Uterus (tissue), 3 donors: ENCODE measurements at regions not wholly inside any gene's neighbourhood (a gene's known extent, or its start where the extent isn't known, plus 50 kb on each side); places are given as distances from the start of the nearest gene placed in this dataset.
"Not testable (repeated sequence)": the region's sequence is repeated elsewhere in the genome, so short reads cannot be mapped to it uniquely, and the experiment has no call there.

ENCODE experiments used
- DNase-seq, 2 donors: peaks; one replicate each; pipeline ENCODE4 v3.0.0-alpha.2; 2019 to 2020
- H3K27ac ChIP-seq, 2 donors: fragments of 200-600 bp; sonication (generic); 1 replicate in 1 of 2; 2 replicates in 1 of 2; pipeline ENCODE4 v1.5.1; 2016 to 2018
- H3K27me3 ChIP-seq, 2 donors: fragments of 200-600 bp; sonication (generic); one replicate each; pipeline ENCODE4 v1.5.1; 2018 to 2019; ENCODE audit warnings: control low read depth in 1 of 2
- H3K36me3 ChIP-seq, 2 donors: fragments of 200-600 bp; sonication (generic); one replicate each; pipeline ENCODE4 v1.5.1; 2019; ENCODE audit warnings: control low read depth in 1 of 2
- H3K4me1 ChIP-seq, 2 donors: fragments of 200-600 bp; sonication (generic); one replicate each; pipeline ENCODE4 v1.5.1; 2018 to 2019; ENCODE audit warnings: control low read depth in 1 of 2
- H3K4me3 ChIP-seq, 2 donors: fragments of 200-600 bp; sonication (generic); 1 replicate in 1 of 2; 2 replicates in 1 of 2; pipeline ENCODE4 v1.5.1; 2018 to 2019; ENCODE audit warnings: mild to moderate bottlenecking in 1 of 2
- H3K9me3 ChIP-seq, 2 donors: fragments of 200-600 bp; sonication (generic); one replicate each; pipeline ENCODE4 v1.5.1; 2019; ENCODE audit warnings: control low read depth in 1 of 2
- POLR2A ChIP-seq, 2 donors: fragments of 450-650 bp; IDR thresholded peaks; one replicate each; pipeline ENCODE4 v1.6.1; 2016; ENCODE audit warnings: antibody characterized with exemption in 2 of 2, mild to moderate bottlenecking in 1 of 2, moderate library complexity in 1 of 2
- intact Hi-C: fragments of 100-400 bp; cut with DNase I; formaldehyde crosslinking; loops from one replicate; pipeline ENCODE4 v1.15.1; 2023; ENCODE audit warnings: low total_unique reads
- TF ChIP-seq, protein P1 (sequence below), 4 experiments: fragments of 200-600 bp in 2 of 4; fragments of 450-650 bp in 2 of 4; sonication (generic) in 2 of 4; IDR thresholded peaks; one replicate each; pipeline ENCODE4 v1.5.1; 2016 to 2019; ENCODE audit warnings: antibody characterized with exemption in 4 of 4, mild to moderate bottlenecking in 2 of 4, moderate library complexity in 1 of 4
- donor health status: DM: yes; HTN: yes; CAD: no.

DNA sequence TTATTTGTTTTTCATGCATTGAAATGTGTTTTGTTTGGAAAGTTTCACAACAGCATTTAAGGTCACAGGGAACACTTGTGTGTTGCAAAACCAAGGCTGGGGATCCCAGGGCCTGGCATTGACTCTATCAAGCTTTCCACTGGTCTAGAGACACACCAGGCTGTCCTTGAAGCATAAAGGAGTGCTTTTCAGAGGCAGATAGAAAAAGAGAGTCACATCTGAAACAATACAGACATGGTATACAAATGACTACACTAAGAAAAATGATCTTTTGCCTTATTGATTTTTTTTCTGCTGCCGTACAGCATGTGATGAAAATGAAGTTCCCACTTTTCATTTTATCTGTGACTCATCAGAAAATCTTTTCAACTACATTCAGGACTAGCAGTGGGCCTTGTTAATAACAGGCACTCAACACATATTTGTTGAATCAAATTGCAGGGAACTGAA is 61.9 kb upstream of the ZCCHC2 start:
- intact Hi-C loops: no loop called here

GRCh38 chr18:62461591-62461990 is 61.2 kb upstream of the ZCCHC2 start:
- no peaks in the 10 kb centered on the region for H3K36me3 ChIP-seq
- TF ChIP-seq POLR2A (IDR thresholded peaks at IDR 0.05): no peak
- TF ChIP-seq, protein P1, sequence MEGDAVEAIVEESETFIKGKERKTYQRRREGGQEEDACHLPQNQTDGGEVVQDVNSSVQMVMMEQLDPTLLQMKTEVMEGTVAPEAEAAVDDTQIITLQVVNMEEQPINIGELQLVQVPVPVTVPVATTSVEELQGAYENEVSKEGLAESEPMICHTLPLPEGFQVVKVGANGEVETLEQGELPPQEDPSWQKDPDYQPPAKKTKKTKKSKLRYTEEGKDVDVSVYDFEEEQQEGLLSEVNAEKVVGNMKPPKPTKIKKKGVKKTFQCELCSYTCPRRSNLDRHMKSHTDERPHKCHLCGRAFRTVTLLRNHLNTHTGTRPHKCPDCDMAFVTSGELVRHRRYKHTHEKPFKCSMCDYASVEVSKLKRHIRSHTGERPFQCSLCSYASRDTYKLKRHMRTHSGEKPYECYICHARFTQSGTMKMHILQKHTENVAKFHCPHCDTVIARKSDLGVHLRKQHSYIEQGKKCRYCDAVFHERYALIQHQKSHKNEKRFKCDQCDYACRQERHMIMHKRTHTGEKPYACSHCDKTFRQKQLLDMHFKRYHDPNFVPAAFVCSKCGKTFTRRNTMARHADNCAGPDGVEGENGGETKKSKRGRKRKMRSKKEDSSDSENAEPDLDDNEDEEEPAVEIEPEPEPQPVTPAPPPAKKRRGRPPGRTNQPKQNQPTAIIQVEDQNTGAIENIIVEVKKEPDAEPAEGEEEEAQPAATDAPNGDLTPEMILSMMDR (IDR thresholded peaks at IDR 0.05): no peak
- no peak overlapping the region for H3K4me3 ChIP-seq
- no peak for DNase-seq
- intact Hi-C loops: no loop called here
- no peaks in the 10 kb centered on the region for H3K9me3 ChIP-seq
- no peaks in the 10 kb centered on the region for H3K4me1 ChIP-seq
- H3K27ac ChIP-seq: no peak overlapping the region
- H3K27me3 ChIP-seq: no peaks in the 10 kb centered on the region

More for the DNA sequence above, 61.9 kb upstream of the ZCCHC2 start:
- Histone ChIP-seq H3K4me3 (no peak overlapping the region), H3K27me3 (no peaks in the 10 kb centered on the region), H3K4me1 (no peaks in the 10 kb centered on the region), H3K9me3 (no peaks in the 10 kb centered on the region), H3K36me3 (no peaks in the 10 kb centered on the region), H3K27ac (no peak overlapping the region)
- TF ChIP-seq POLR2A (IDR thresholded peaks at IDR 0.05): no peak
- TF ChIP-seq, protein P1 (IDR thresholded peaks at IDR 0.05): no peak
- DNase-seq: no peak

DNA sequence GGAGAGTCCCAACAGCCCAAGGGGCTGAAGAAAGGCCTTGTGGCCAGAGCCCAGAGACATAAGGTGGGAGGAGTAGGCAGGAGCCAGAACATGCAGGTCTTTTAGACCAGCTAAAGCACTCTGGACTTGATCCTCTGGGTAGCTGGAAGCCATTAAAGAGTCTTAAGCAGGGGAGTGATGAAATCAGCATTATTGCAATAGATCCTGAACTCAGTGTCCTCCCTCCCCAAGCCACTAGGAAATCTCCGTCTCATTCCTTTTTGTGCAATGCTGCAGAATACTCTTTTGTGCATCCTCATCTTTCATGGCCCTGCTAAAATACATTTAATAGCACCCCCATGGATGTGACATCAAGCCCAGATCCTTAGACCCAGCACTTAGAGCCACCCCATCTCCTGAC is 58.6 kb upstream of the ZCCHC2 start:
- no peaks in the 10 kb centered on the region for H3K36me3 ChIP-seq
- TF ChIP-seq, protein P1 (IDR thresholded peaks at IDR 0.05): no peak
- TF ChIP-seq POLR2A (IDR thresholded peaks at IDR 0.05): no peak
- no peak overlapping the region for H3K4me3 ChIP-seq
- no peaks in the 10 kb centered on the region for H3K4me1 ChIP-seq
- no peak for DNase-seq
- no peaks in the 10 kb centered on the region for H3K9me3 ChIP-seq
- intact Hi-C loops: no loop called here
- H3K27ac ChIP-seq: no peak overlapping the region
- no peaks in the 10 kb centered on the region for H3K27me3 ChIP-seq

- DNase-seq, H3K4me3 ChIP-seq, intact Hi-C loops, H3K27me3 ChIP-seq, H3K36me3 ChIP-seq, H3K27ac ChIP-seq, H3K4me1 ChIP-seq, H3K9me3 ChIP-seq: not testable (repeated sequence)
Measured at GRCh38 chr18:62469131-62469530, 53.7 kb upstream of the ZCCHC2 start.
